ENCODE measurements at regions not wholly inside any gene's neighbourhood (a gene's known extent, or its start where the extent isn't known, plus 50 kb on each side); places are given as distances from the start of the nearest gene placed in this dataset.
A peak's percentile ranks its signal among the peaks of the same experiment; 100 is the strongest.

GRCh38 chr3:111244760-111245159 lies 173.1 kb downstream of the NECTIN3 start:
- no peak for DNase-seq

DNA sequence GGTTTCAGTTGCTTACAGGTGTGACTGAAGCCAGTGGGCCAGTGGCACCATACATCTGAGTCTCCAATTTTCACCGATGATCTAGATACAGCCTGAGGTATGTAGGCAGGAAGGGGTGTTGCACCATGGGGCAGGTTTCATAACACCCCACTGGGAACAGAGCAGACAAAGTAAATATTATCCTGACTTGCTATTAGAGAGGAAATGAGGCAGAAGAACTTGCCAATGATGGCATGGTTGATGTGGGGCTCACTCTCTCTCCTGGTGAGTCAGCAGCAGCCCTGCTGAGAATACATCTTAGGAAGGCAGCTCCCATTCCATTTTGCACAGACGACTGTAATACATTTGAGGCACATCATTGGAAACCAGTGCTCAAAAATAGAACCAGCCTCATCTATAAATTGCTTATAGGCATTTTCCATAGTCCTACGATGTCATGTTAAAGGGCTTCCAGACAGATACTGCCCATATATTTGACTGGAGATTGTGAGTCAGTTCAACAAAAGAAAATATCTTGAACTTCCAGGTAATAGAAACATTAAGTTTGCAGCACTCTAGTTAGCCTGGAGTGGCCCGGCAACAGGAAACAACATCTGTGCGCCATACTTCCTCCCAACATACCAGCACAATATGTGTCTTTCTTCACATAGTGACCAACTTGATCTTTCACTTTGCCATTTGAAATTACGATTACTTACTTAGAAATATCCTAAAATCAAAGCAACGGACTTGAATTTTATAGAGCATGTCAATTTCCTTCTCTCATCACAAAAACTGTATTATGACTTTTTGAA lies 175.5 kb downstream of the NECTIN3 start:
- DNase-seq = no peak

GRCh38 chr3:111248406-111248805 lies 176.8 kb downstream of the NECTIN3 start:
- no peak for DNase-seq

DNA sequence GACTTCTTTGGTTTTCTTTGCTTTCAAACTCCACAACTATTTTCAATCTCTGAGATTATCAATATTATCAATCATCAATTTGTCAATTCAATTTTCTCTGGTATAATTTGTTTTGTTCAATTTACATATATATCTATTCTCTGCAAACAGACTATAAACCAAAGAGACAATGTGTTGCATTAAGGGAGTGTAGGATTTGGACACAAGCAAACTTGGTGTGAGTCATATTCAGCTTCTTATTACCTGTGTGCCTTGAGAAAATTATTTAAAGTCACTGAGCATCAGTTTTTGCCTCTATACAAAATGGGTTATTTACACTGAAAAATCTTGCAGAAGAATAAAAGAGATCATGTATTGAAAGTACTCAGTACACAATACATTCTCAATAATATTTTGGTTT lies 177.8 kb downstream of the NECTIN3 start:
- DNase-seq = no peak

DNA sequence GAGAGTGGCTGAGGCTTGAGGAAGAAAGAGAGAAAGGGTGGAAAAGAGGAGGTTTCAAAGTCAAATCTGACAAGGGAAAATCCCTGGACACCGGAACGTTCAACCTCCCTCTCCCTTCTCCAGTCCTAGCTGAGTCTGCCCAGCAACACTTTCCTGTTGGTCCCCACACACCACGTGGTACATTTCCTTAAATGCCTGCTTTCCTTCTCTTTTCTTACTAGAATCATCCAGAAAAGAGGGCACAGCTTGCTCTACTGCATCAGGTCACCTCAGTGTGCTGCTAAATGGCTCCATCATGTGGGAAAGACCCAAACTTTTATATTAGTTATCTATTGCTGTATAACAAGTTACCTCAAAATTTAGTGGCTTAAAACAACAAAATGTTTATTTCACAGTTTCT lies 181.2 kb downstream of the NECTIN3 start:
- peak; percentile 1 for DNase-seq

DNA sequence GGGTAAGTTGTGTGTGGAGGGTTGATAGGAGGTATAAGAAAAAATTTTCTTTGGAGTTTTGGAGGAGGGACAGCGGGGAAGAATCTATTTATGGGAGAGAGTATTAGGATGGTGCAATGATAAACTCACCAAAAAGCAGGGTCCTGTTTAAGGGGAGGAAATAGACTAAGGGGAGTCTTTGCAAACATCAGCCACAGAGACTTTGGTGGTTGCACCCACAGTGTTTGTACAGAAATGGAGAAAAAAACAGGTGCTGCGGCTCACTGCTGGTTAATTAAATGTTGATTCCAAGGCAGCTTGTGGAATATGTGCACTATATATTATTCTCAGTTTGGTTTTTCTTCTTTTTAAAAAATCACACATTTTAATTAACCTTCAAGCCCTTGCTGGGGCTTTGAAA lies 182.1 kb downstream of the NECTIN3 start:
- DNase-seq = no peak

- DNase-seq = no peak
These were observed 189.3 kb downstream of the NECTIN3 start for GRCh38 chr3:111260878-111261277.

- no peak for DNase-seq
These were observed 198.2 kb downstream of the NECTIN3 start for GRCh38 chr3:111269777-111270176.

DNA sequence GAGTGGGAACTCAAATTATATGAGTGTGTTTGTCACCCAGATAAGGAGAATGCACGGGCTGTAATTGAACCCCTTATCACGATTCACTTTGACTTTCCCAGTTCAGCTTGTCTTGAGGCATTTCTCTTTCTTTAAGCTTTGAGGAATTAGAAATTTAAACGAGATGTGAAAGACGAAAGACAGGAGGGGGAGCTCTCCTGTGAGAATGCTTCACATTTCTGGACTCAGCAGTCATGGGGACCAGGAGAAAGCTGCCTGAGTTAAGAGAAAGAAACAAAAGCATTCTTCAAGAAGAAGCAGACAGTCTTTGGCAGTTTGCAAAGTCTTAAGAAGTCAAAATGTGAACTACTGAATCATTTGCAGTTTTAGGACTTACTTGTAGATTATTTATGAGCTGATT lies 205.6 kb downstream of the NECTIN3 start:
- DNase-seq = peak; percentile 11

GRCh38 chr3:111278959-111279358 lies 207.3 kb downstream of the NECTIN3 start:
- no peak for DNase-seq

GRCh38 chr3:111282024-111282423 lies 210.4 kb downstream of the NECTIN3 start:
- no peak for DNase-seq

- no peak for DNase-seq
These were observed 211.5 kb downstream of the NECTIN3 start for GRCh38 chr3:111283165-111283564.

DNA sequence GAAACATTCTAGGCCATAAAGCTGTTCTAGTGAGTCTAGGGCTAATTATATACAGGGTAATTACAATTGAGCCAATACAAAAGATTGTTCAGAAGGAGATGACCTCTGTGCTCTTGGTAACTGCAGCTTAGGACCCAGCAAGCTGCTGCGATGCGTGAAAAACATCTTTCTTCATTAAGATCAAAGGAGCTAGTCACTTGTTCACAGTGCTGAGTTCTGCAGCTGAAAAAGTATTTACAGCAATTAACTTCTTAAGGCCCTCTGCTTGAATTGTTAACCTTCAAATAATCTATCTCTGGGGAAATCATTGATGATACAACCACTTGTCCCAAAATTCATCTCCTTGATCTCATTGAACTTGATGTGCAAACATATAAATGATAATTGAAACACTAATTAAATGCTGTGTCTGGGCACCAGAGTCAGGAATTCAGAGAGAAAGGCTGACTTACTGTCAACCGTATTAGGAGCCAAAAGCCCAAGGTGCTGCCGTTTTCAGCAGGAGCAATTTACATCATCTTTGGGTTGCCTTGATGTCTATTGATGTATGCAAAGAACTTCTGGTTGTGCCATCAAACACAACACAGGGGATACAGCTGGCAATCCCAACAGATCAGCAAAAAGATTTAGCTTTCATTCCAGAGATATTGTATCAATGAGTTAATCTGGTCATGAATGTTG lies 213.0 kb downstream of the NECTIN3 start:
- no peak for DNase-seq

GRCh38 chr3:111285184-111285538 lies 213.5 kb downstream of the NECTIN3 start:
- DNase-seq = no peak

GRCh38 chr3:111285694-111286093 lies 214.1 kb downstream of the NECTIN3 start:
- peak; percentile 11 for DNase-seq

GRCh38 chr3:111286746-111287145 lies 215.1 kb downstream of the NECTIN3 start:
- no peak for DNase-seq

- no peak for DNase-seq
These were observed 220.5 kb downstream of the NECTIN3 start for GRCh38 chr3:111292117-111292516.

GRCh38 chr3:111299192-111299615 lies 227.6 kb downstream of the NECTIN3 start:
- DNase-seq = no peak

- DNase-seq = no peak
These were observed 229.7 kb downstream of the NECTIN3 start for GRCh38 chr3:111301238-111301798.

DNA sequence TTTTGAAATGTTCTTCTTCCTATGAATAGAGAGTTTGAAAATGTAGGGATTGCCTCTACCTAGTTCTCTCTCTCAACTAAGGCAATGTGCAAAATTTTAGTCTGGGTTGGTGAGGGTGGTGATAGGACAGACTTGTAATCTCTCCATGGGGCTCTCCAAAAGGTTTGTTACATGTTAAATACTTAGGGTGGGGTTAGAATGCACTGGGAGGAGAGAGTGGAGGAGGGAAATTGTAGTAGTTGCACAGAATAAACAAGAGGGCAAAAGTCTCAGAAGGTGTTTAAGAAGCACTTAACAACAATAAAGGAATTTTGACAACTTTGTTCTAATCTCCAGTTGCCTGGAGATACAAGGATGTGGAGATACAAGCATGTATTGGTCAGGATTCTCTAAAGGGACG lies 230.4 kb downstream of the NECTIN3 start:
- DNase-seq = no peak

DNA sequence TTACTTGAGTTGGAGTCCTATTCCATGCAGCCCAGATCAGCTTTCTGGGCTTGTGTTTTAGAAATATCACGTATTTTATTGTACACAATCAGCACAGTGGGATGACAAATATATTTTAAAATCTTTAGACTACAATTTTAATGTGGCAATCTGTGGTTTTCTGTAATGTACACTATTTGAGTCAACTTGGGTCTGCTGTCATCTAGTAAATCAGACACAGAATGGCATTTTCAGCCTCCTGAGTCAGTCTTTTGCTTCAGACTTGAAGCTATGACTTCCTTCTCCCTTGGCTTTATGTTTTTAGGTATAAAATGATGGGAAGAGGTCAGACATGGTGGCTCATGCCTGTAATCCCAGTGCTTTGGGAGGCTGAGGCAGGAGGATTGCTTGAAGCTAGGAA lies 232.1 kb downstream of the NECTIN3 start:
- no peak for DNase-seq

DNA sequence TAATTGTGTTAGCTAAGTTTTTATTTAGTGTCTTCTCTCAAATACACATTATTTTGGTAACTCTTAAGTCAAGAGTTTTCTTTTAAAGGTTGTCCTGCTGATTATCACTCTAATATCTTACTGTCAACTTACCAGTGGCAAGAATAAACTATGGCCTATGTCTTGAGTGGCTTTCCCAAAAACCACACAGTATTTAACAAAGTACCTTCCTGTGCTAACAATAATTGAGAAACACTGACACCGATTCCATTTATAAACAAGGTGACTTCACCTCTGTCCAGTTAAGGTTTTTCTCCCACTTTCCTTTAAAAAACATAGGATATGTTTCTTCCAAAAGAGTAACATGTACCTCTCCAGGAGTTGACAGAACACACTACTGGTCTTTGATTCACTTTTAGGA lies 234.3 kb upstream of the CD96 start:
- DNase-seq = no peak

DNA sequence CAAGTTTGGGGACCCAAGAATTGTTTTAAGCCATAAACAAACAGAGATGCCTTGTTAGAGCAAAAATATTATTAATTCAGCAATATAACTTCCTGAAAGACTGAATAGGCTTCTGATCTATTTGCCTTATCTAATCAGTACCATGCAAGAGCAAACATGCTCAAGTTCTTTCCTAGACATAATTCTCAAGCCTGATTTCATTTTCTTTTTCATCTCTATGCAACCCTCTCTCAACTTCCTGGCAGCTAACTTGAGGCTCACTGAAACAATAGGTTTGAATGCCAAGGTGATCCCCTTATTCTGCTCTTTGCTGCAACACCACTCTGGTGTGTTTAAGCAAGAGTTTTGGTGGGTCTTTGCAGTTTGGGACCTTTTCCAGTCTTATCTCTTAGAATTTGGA lies 230.9 kb upstream of the CD96 start:
- no peak for DNase-seq

- DNase-seq = no peak
These were observed 230.2 kb upstream of the CD96 start for GRCh38 chr3:111311709-111312235.

Measured in hindlimb muscle (tissue), 1 donor.